Keratinocyte (primary cell): ENCODE measurements at regions not wholly inside any gene's neighbourhood (a gene's known extent, or its start where the extent isn't known, plus 50 kb on each side); places are given as distances from the start of the nearest gene placed in this dataset.

ENCODE experiments used
- EZH2 ChIP-seq: IDR thresholded peaks from one replicate; pipeline ENCODE4 v1.6.1; 2012; ENCODE audit warnings: inconsistent platforms, mild to moderate bottlenecking, low read length, moderate library complexity
- TF ChIP-seq, protein P1 (sequence below), 3 experiments: IDR thresholded peaks in 1 of 3; conservative IDR thresholded peaks in 1 of 3; optimal IDR thresholded peaks in 1 of 3; 2 replicates in 2 of 3; 3 replicates in 1 of 3; pipeline versions ENCODE3 to v1.5.1; 2011; ENCODE audit warnings: low read length in 3 of 3, mild to moderate bottlenecking in 3 of 3, moderate library complexity in 2 of 3, control low read depth in 1 of 3, inconsistent platforms in 1 of 3; ENCODE audit not compliant: insufficient read depth in 2 of 3; ENCODE audit errors: extremely low read depth in 1 of 3

- TF ChIP-seq, protein P1, sequence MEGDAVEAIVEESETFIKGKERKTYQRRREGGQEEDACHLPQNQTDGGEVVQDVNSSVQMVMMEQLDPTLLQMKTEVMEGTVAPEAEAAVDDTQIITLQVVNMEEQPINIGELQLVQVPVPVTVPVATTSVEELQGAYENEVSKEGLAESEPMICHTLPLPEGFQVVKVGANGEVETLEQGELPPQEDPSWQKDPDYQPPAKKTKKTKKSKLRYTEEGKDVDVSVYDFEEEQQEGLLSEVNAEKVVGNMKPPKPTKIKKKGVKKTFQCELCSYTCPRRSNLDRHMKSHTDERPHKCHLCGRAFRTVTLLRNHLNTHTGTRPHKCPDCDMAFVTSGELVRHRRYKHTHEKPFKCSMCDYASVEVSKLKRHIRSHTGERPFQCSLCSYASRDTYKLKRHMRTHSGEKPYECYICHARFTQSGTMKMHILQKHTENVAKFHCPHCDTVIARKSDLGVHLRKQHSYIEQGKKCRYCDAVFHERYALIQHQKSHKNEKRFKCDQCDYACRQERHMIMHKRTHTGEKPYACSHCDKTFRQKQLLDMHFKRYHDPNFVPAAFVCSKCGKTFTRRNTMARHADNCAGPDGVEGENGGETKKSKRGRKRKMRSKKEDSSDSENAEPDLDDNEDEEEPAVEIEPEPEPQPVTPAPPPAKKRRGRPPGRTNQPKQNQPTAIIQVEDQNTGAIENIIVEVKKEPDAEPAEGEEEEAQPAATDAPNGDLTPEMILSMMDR (optimal IDR thresholded peaks at IDR 0.05 in 1 of 3, IDR thresholded peaks at IDR 0.05 in 1 of 3, conservative IDR thresholded peaks at IDR 0.05 in 1 of 3; ENCODE audit: extremely low read depth in 1 of 3, insufficient read depth in 2 of 3, low read length in 3 of 3): no peak
- no peak for TF ChIP-seq EZH2
These were observed 159.0 kb upstream of the RAG2 start for GRCh38 chr11:36757075-36757474.
